WERI-Rb-1 (cell line): ENCODE measurements at regions not wholly inside any gene's neighbourhood (a gene's known extent, or its start where the extent isn't known, plus 50 kb on each side); places are given as distances from the start of the nearest gene placed in this dataset.

Source experiments
- DNase-seq: peaks from one replicate; pipeline ENCODE4 v3.0.0-alpha.2; 2020
- H3K27ac ChIP-seq: fragments of 250-450 bp; sonication (Bioruptor Pico); 2 replicates; pipeline ENCODE4 v1.5.1; 2020; ENCODE audit warnings: mild to moderate bottlenecking, moderate library complexity
- H3K27me3 ChIP-seq: fragments of 250-450 bp; sonication (Bioruptor Pico); 2 replicates; pipeline ENCODE4 v1.5.1; 2021; ENCODE audit warnings: mild to moderate bottlenecking, low read depth, moderate library complexity; ENCODE audit not compliant: insufficient read depth, severe bottlenecking
- H3K36me3 ChIP-seq: fragments of 250-450 bp; sonication (Bioruptor Pico); 2 replicates; pipeline ENCODE4 v1.5.1; 2020; ENCODE audit warnings: mild to moderate bottlenecking, moderate library complexity
- H3K4me3 ChIP-seq: 2 replicates; pipeline ENCODE4 v1.5.1; 2011; ENCODE audit warnings: low read depth, mild to moderate bottlenecking, control low read depth, low read length
- H3K9me3 ChIP-seq: fragments of 250-450 bp; sonication (Bioruptor Pico); 2 replicates; pipeline ENCODE4 v1.5.1; 2021; ENCODE audit warnings: mild to moderate bottlenecking, moderate library complexity; ENCODE audit not compliant: severe bottlenecking
- CTCF ChIP-seq: IDR thresholded peaks from 2 replicates; pipeline ENCODE4 v1.5.1; 2011; ENCODE audit warnings: low read depth, mild to moderate bottlenecking, control low read depth, inconsistent platforms, low read length

GRCh38 chr7:46586406-46586805 is 665.3 kb upstream of the IGFBP3 start:
- Histone ChIP-seq H3K27me3 (no peaks in the 10 kb centered on the region), H3K27ac (no peak overlapping the region), H3K4me3 (no peak overlapping the region), H3K36me3 (no peaks in the 10 kb centered on the region), H3K9me3 (no peaks in the 10 kb centered on the region)
- no peak for TF ChIP-seq CTCF
- no peak for DNase-seq

- no peak overlapping the region for H3K27ac ChIP-seq
- no peak for TF ChIP-seq CTCF
Observed at GRCh38 chr7:46583656-46584055, 662.6 kb upstream of the IGFBP3 start.

GRCh38 chr7:46581268-46581667 is 660.2 kb upstream of the IGFBP3 start:
- TF ChIP-seq CTCF = no peak

More at GRCh38 chr7:46583656-46584055, 662.6 kb upstream of the IGFBP3 start:
- no peak for DNase-seq
- Histone ChIP-seq H3K4me3 (no peak overlapping the region), H3K27me3 (no peaks in the 10 kb centered on the region), H3K36me3 (no peaks in the 10 kb centered on the region), H3K9me3 (no peaks in the 10 kb centered on the region)

GRCh38 chr7:46580766-46581165 is 659.7 kb upstream of the IGFBP3 start:
- no peak for TF ChIP-seq CTCF
- Histone ChIP-seq H3K4me3 (no peak overlapping the region), H3K36me3 (no peaks in the 10 kb centered on the region), H3K9me3 (no peaks in the 10 kb centered on the region), H3K27ac (no peak overlapping the region), H3K27me3 (no peaks in the 10 kb centered on the region)
- no peak for DNase-seq

More at GRCh38 chr7:46581268-46581667, 660.2 kb upstream of the IGFBP3 start:
- no peak for DNase-seq
- Histone ChIP-seq H3K36me3 (no peaks in the 10 kb centered on the region), H3K9me3 (no peaks in the 10 kb centered on the region), H3K27ac (no peak overlapping the region), H3K4me3 (no peak overlapping the region), H3K27me3 (no peaks in the 10 kb centered on the region)

GRCh38 chr7:46577394-46577793 is 656.3 kb upstream of the IGFBP3 start:
- no peaks in the 10 kb centered on the region for H3K9me3 ChIP-seq
- H3K27me3 ChIP-seq = no peaks in the 10 kb centered on the region
- no peaks in the 10 kb centered on the region for H3K36me3 ChIP-seq
- no peak overlapping the region for H3K27ac ChIP-seq
- no peak for DNase-seq
- no peak overlapping the region for H3K4me3 ChIP-seq
- no peak for TF ChIP-seq CTCF

- H3K27ac ChIP-seq = no peak overlapping the region
- no peak for DNase-seq
- H3K27me3 ChIP-seq = no peaks in the 10 kb centered on the region
- no peak for TF ChIP-seq CTCF
- no peaks in the 10 kb centered on the region for H3K9me3 ChIP-seq
- H3K36me3 ChIP-seq = no peaks in the 10 kb centered on the region
- no peak overlapping the region for H3K4me3 ChIP-seq
Observed at GRCh38 chr7:46576950-46577349, 655.9 kb upstream of the IGFBP3 start.
